T follicular helper cell (primary cell): ENCODE measurements at regions not wholly inside any gene's neighbourhood (a gene's known extent, or its start where the extent isn't known, plus 50 kb on each side); places are given as distances from the start of the nearest gene placed in this dataset.

Experiments
- DNase-seq: peaks from one replicate; pipeline ENCODE4 v3.0.0-alpha.2; 2020; ENCODE audit warnings: low read depth

DNA sequence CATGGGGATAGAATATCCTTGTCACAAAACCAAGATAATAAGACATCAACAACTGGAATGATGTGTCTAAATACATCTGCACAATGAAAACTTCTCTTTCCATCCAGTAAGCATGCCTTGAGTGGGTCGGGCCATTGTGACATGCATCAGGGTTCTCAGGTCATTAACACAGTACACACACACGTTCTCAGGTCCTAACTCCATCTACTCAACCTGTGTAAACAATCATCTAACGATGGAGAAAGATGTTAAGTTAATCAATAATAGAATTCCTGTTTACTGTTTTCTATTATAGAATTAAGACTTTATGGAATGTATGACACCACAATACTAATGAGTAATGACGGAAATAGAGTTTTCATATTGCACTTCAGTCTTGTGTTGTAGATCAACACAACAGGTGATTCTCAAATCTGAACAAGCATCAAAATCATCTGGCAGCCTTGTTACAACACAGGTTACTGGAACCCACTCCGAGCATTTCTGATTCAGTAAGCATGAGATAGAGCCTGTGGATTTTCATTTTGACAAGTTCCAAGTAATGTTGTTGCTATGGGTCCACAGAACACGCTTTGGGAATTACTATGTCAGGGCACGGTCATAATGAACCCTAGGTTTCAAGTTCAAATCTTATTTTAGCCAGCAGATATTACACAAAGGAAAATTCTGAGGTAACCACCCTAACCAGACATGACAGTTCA is 315.8 kb upstream of the TEX13C start:
- DNase-seq = no peak

- no peak for DNase-seq
Observed at GRCh38 chrX:125004799-125005198, 314.9 kb upstream of the TEX13C start.

DNA sequence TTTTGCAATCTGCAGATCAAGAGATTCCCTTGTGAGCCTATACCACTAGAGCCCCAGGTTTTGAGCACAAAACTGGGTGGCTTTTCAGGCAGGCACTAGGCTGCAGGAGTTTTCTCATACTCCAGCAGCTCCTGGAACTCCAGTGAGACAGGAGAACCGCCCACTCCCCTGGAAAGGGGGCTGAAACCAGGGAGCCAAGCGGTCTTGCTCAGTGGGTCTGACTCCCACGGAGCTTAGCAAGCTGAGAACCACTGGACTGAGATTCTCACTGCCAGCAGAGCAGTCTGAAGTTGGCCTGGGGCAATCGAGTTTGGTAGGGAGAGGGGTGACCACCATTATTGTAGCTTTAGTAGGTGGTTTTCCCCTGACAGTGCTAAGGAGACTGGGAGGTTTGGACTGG is 313.8 kb upstream of the TEX13C start:
- DNase-seq = no peak

- no peak for DNase-seq
Observed at GRCh38 chrX:125006704-125007103, 313.0 kb upstream of the TEX13C start.

DNA sequence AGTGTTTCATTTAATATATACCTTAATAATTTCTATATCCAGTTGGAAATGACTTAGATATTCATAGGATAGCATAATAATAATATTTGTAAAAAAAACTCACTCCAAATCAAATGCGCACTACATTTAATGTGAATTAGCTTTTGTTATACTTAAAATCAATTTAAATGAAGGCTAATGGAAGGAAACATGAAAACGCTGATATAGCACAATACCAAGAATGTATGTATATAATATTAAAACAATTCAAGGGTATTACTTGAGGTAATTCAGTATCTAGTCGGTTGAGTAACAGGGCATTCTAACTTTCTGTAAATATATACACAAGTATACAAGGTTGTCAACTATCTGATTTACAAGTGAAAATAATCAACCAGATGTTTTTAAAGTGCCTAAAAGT is 307.1 kb upstream of the TEX13C start:
- DNase-seq = no peak

DNA sequence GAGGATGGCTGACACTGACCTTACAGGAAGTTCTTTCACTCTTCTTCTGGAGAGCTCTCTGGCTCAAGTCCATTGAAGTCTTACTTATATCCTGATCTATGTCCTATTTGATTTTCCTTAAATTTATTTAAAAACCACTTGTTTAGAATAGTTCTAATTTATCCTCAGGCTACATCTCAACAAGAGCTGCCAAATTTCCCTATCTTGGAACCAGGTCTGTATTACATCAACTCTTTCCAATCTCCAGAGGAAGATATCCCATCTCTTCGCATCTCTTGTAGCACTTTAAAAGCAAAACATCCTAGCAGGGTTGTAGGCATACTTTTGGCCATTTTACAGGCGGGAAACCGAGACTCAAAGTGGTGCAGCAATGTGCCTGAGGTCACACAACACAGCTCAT is 290.5 kb upstream of the TEX13C start:
- no peak for DNase-seq
